Activated CD8-positive, alpha-beta memory T cell treated with anti-CD3 and anti-CD28 coated beads for 36 hours (primary cell): ENCODE measurements at regions not wholly inside any gene's neighbourhood (a gene's known extent, or its start where the extent isn't known, plus 50 kb on each side); places are given as distances from the start of the nearest gene placed in this dataset.

Experiments
- CTCF ChIA-PET: fragments of 350-600 bp; sonication (Branson Sonifier 250); formaldehyde crosslinking; loops from one replicate; lab custom pipeline; 2021; ENCODE audit warnings: antibody characterized with exemption; lab: Charles Lee
- POLR2A ChIA-PET: fragments of 350-600 bp; sonication (Branson Sonifier 250); formaldehyde crosslinking; loops from one replicate; lab custom pipeline; 2021; ENCODE audit warnings: antibody characterized with exemption; lab: Charles Lee

- ChIA-PET POLR2A (no interaction called here), CTCF (no interaction called here)
These were observed 388.7 kb downstream of the CETN3 start for GRCh38 chr5:90020575-90021538.

DNA sequence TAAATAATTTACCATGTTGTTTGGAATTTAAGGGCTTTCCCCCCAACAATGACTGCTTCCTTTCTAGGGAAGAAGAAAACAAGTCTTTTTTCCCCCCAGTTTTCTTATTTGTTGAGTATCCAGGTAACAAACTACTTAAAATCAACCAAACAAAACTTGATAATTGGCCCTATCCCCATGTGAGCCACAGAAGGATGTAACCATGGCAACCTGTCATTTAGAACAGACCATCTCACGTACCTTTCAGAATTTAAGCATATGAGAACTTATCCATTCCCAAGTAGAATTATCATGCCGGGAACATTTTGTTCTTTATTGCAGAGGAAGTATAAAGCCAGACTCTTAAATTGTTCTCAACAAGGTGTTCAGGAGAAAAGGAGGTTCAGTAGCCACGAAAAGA, 392.3 kb downstream of the CETN3 start:
- POLR2A ChIA-PET: no interaction called here
- CTCF ChIA-PET: no interaction called here

GRCh38 chr5:90015584-90016018, 394.0 kb downstream of the CETN3 start:
- CTCF ChIA-PET: no interaction called here
- POLR2A ChIA-PET: no interaction called here

DNA sequence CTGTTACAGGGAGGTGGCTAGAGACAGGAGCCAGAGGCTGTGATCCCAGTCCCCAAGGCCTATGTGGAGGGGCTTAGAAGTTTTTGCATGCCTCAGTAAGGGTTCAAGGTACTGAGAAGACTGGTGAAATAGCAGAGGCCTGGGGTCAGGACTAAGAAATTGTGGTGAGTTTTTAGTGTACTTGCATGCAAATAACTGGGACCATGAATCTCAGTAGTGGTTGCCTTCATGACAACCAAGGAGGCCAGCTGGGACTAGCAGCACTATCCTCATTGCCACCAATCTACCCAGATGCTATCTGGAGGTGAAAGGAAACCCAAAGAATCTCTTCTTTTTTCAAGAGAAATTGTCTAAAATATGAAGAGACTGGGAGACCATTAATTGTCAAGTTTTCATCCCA, 395.1 kb downstream of the CETN3 start:
- POLR2A ChIA-PET: no interaction called here
- CTCF ChIA-PET: no interaction called here

- CTCF ChIA-PET: no interaction called here
- POLR2A ChIA-PET: no interaction called here
These were observed 409.2 kb downstream of the CETN3 start for GRCh38 chr5:90000351-90000750.

- ChIA-PET CTCF (no interaction called here), POLR2A (no interaction called here)
These were observed 410.8 kb downstream of the CETN3 start for GRCh38 chr5:89998519-89999305.

GRCh38 chr5:89996890-89997289, 412.7 kb downstream of the CETN3 start:
- ChIA-PET POLR2A (no interaction called here), CTCF (no interaction called here)

DNA sequence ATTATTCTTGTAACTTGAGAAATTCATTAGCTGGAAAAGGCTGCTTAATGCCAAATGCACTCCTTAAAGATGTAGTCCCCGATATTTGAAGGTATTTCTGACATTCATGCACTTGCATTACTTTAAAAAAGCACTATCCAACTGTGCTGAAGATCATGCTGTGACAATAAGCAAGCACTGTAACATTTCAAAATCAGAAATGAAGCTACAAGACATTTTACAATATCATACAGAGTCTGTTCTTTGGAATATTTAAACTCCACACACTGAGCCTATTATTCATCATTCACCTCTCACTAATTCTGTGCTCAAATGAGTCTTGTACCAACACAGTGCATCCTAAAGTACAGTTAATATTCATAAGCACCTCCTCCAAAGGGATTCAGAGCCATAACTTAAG, 413.2 kb downstream of the CETN3 start:
- ChIA-PET CTCF (no interaction called here), POLR2A (no interaction called here)

DNA sequence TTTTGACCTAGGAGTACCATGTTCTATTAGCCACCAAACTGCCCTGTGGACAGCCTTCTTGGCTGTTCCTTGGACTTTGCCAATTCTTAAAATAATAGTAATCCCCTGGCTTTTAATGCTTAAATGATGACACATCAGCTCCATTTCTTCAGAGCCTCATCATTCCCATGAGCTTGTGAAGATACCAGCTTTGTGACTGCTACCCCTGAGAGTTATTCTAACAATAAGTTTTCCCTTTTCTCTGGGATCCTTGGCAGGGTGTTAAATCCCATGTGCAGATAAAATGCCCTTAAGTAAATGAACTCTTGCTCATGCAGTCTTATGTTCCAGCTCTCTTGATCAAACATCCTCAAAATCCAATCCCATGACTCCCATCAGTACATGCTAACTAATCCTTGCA, 415.3 kb downstream of the CETN3 start:
- ChIA-PET POLR2A (no interaction called here), CTCF (no interaction called here)

DNA sequence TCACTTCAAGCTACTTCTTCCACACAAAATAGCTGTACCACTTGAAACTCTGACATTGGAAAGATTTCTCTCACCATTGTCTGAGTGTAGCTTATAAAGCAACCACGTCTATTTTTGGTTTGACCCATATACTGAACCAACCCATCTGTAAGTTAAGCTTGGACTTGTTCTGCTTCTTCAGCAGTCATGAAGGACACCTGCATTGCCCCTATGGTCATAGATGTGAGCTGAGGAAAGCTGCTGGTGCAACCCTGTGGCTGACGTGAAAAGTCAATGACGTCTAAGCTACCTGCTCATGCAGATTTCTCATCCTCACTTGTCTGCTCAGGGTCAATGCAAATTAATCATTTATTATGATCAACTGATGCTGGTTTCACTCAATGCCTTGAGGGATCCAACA, 417.4 kb downstream of the CETN3 start:
- ChIA-PET CTCF (no interaction called here), POLR2A (no interaction called here)

DNA sequence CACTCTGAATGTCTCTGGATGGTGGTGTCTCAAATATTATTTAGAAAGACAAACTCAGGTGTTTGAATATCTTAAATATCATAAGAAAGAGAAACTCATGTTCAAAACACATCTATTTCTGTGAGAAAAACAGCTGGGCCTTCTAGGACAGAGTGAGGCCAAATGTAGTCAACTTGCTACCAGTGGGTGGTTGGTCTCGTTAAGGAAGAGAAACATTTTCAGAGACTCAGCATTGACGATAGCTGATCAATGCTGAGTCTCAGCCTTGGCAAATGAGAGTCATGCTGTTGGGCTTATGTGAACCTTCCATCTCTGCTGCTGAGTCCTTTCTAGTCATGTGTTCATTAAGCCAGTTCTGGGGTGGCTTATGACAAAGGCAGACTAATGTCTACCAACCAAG, 418.0 kb downstream of the CETN3 start:
- ChIA-PET CTCF (no interaction called here), POLR2A (no interaction called here)

- POLR2A ChIA-PET: no interaction called here
- CTCF ChIA-PET: no interaction called here
These were observed 419.8 kb downstream of the CETN3 start for GRCh38 chr5:89989776-89990175.

GRCh38 chr5:89988998-89989655, 420.4 kb downstream of the CETN3 start:
- ChIA-PET POLR2A (no interaction called here), CTCF (no interaction called here)

DNA sequence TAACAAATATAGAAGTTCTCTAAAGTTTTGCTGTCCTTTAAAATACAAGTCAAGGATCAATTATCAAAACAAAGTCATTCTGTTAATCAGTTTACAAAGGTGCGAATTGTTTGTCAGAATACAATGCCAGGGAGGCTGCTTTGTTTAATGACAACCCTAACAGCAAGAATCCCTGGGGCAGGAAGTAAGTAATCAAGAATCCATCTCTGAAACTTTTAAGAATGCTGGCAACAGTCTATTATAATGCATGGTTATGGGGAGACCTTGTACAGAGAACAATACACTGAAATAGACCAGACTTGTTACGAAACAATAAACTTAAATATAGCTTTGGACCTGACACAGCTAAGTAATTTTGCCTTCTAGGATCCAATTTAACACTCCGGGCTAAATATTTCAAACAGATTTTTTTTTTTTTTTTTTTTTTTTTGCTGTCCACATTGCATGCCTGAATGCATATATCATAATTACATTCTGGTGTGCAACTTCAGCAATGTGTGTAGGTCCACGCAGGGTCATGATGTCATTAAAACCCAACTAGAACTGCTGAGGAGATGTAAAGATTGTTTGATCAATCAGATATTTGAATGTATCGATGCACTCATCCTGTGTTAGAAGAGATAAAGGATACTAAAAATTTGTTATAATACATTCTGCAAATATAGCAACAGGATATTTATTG, 421.3 kb downstream of the CETN3 start:
- POLR2A ChIA-PET: no interaction called here
- CTCF ChIA-PET: no interaction called here

GRCh38 chr5:89983216-89983615, 426.3 kb downstream of the CETN3 start:
- ChIA-PET CTCF (no interaction called here), POLR2A (no interaction called here)

- CTCF ChIA-PET: no interaction called here
- POLR2A ChIA-PET: no interaction called here
These were observed 427.4 kb downstream of the CETN3 start for GRCh38 chr5:89981878-89982773.

GRCh38 chr5:89981021-89981420, 428.5 kb downstream of the CETN3 start:
- POLR2A ChIA-PET: no interaction called here
- CTCF ChIA-PET: no interaction called here

DNA sequence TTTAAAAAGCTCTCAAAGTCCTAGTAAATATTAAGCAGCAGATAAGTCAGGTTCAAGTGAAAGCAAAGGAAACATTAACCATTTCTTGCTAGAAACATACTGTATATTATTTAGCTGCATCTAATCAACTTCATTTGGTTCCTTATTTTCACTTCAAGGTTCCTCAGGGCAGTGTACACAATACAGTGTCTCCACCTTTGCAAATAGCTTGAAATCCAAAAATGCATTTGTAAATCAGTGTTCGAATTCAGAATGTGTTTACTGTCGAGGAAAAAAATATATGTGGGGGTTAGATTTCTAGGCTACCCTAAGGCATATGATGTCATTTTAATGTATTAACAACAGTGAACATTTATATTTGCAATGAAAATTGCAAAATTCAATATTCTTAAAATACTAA, 436.0 kb downstream of the CETN3 start:
- POLR2A ChIA-PET: no interaction called here
- CTCF ChIA-PET: no interaction called here

GRCh38 chr5:89972901-89973300, 436.7 kb downstream of the CETN3 start:
- ChIA-PET POLR2A (no interaction called here), CTCF (no interaction called here)
